ENCODE measurements at regions not wholly inside any gene's neighbourhood (a gene's known extent, or its start where the extent isn't known, plus 50 kb on each side); places are given as distances from the start of the nearest gene placed in this dataset.

GRCh38 chr6:54784011-54784410 is 62.6 kb upstream of the FAM83B start:
- H3K4me1 Mint-ChIP-seq (ENCODE audit: low read depth) = no peaks in the 10 kb centered on the region
- no peak overlapping the region for H3K27ac Mint-ChIP-seq
- DNase-seq (ENCODE audit: low spot score) = no peak
- H3K9me3 Mint-ChIP-seq = peaks cover 6% of the 10 kb centered on the region
- no peaks in the 10 kb centered on the region for H3K27me3 Mint-ChIP-seq (ENCODE audit: low read depth)
- H3K4me3 Mint-ChIP-seq = no peak overlapping the region
- H3K36me3 Mint-ChIP-seq (ENCODE audit: low read depth) = no peaks in the 10 kb centered on the region

- Mint-ChIP-seq H3K4me1 (ENCODE audit: low read depth) (no peaks in the 10 kb centered on the region), H3K9me3 (peaks cover 6% of the 10 kb centered on the region), H3K4me3 (no peak overlapping the region), H3K27me3 (ENCODE audit: low read depth) (no peaks in the 10 kb centered on the region), H3K36me3 (ENCODE audit: low read depth) (no peaks in the 10 kb centered on the region), H3K27ac (no peak overlapping the region)
- DNase-seq (ENCODE audit: low spot score) = no peak
Observed at GRCh38 chr6:54786154-54786553, 60.4 kb upstream of the FAM83B start.

- no peak for DNase-seq (ENCODE audit: low spot score)
- Mint-ChIP-seq H3K4me3 (no peak overlapping the region), H3K4me1 (ENCODE audit: low read depth) (no peaks in the 10 kb centered on the region), H3K27me3 (ENCODE audit: low read depth) (no peaks in the 10 kb centered on the region), H3K27ac (no peak overlapping the region), H3K9me3 (peaks cover 10% of the 10 kb centered on the region), H3K36me3 (ENCODE audit: low read depth) (no peaks in the 10 kb centered on the region)
Observed at GRCh38 chr6:54787825-54788224, 58.7 kb upstream of the FAM83B start.

Measured in T-helper 2 cell treated with Interferon-gamma antibody and Interleukin-4, amounts not matched to agents 5 μg/mL and 100 μg/mL, for 36 hours (primary cell).